NCI-H446 (cell line): ENCODE measurements at regions not wholly inside any gene's neighbourhood (a gene's known extent, or its start where the extent isn't known, plus 50 kb on each side); places are given as distances from the start of the nearest gene placed in this dataset.
"Not testable (repeated sequence)": the region's sequence is repeated elsewhere in the genome, so short reads cannot be mapped to it uniquely, and the experiment has no call there.

Experiments used
- DNase-seq, 2 experiments: peaks; one replicate each; lab custom pipeline; 2025; lab: John Stamatoyannopoulos, UW

- DNase-seq, result no peak
Observed at GRCh38 chr17:54353789-54354525, 531.2 kb downstream of the KIF2B start.

DNA sequence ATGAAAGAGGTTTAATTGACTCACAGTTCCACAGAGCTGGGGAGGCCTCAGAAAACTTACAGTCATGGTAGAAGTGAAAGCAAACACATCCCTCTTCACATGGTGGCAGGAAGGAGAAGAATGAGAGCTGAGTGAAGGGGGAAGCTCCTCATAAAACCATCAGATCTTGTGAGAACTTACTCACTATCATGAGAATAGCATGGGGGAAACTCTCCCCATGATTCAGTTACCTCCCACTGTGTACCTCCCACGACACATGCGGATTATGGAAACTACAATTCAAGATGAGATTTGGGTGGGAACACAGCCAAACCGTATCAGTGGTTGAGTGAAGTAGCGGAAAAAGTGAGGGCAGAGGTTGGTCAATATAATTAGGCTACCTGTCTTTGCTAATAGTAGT is 538.3 kb downstream of the KIF2B start:
- DNase-seq, result not testable (repeated sequence)

GRCh38 chr17:54368906-54369305 is 531.7 kb upstream of the TOM1L1 start:
- no peak for DNase-seq

DNA sequence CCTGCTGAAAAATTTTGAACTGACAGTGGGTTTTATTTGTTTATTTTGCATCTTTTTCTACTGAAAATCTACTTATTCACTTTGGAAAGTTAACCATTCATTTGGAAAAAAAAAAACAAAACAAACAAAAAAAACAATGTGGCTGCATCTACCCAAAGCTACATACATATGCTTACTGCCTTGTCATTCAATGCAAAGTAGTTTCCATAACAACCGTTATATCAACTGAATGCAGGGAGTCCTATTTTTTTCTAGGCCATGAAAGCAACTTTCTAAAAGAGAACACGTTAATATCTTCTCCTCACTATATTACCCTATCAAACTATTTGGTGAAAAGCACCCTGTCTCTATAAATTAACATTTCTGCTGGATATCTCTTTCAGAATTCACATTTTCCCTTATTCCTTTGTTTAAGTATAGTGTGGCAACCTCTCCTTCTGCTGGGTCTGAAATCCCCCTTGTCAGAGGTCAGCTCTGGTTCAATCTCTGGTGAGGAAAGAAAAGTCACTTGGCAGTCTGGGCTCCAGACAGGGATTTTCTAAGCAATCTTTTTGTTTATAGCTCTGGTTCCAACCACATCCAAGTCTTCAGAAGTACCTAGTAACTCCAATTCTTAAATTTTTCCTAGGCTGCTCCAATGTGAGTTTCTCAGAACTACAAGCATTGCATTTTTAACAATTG is 528.4 kb upstream of the TOM1L1 start:
- no peak for DNase-seq

DNA sequence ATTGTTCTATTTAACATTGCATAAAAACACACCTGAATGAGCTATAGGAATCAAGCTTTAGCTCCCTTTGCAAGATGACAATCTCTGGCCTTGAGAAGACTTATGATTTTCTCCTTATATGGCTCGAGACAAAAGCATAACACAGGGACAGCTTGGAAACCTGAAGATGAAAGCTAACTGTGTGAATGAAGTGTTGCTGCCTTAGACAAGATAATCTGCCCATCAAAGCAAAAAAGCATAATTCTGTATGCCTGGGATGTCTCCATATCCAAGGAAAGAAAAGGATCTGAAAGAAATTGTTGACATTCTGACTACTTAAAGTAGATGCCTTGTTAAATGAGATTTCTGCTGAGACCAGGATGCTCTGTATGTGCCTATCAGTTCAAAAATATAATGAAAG is 526.7 kb upstream of the TOM1L1 start:
- no peak for DNase-seq

- DNase-seq, result not testable (repeated sequence)
Observed at GRCh38 chr17:54376409-54376808, 524.2 kb upstream of the TOM1L1 start.

GRCh38 chr17:54381482-54381881 is 519.2 kb upstream of the TOM1L1 start:
- no peak for DNase-seq

- DNase-seq, result no peak
Observed at GRCh38 chr17:54404259-54404658, 496.4 kb upstream of the TOM1L1 start.

GRCh38 chr17:54405826-54406225 is 494.8 kb upstream of the TOM1L1 start:
- DNase-seq, result no peak

DNA sequence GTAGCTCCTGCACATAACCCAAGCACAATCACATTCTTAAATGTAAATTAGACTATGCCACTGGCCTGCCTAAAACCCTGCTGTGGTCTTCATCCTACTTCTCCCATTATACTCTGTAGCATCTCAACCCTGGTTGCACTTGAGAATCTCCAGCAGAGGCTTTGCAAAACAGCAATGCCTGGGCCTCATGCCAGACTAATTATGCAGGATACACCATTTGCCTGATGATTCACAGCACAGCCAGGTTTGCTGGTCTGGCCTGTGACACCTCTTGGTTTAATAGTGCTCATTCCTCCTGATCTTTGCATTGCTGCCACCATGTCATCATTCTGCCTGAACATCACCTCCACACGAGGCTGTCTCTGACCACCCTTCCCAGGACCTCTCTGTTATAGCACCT is 491.9 kb upstream of the TOM1L1 start:
- DNase-seq, result peak in 1 of 2 experiments; percentile 44

- no peak for DNase-seq
Observed at GRCh38 chr17:54418467-54418866, 482.2 kb upstream of the TOM1L1 start.

GRCh38 chr17:54425671-54426070 is 475.0 kb upstream of the TOM1L1 start:
- DNase-seq, result no peak

DNA sequence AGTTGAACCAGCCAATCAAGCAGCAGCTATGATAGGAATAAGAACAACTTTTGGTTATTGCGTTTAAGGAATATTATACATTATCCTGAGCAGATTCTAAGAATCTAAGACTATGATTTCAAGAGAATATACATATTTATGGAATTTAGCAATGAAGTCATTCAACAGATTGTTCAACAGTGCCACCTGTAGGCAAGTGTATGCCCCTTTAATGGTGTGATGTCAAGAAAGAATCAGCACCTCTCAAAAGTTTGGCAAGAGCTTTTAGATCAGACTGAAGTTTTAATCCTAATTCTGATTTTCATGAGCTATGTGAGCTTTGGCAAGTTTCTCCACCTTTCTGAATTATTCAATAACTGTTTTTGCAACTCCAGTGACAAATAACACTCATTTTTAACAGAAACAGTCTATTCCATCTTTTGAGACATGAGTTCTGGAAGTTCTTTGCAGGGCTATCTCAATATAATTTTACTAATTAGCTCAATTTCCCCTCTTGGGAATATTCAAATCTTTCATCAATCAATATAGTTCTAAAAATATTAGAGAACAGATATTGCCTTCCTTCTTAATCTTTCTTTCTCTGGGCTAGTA is 474.3 kb upstream of the TOM1L1 start:
- DNase-seq, result peak; percentile 5 to 34

DNA sequence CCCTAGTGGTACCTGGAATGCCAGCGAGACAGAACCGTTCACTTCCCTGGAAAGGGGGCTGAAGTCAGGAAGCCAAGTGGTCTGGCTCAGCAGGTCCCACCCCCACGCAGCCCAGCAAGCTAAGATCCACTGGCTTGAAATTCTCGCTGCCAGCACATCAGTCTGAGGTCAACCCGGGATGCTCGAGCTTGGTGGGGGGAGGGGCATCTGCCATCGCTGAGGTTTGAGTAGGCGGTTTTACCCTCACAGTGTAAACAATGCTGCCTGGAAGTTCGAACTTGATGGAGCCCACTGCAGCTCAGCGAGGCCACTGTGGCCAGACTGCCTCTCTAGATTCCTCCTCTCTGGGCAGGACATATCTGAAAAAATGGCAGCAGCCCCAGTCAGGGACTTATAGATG is 464.7 kb upstream of the TOM1L1 start:
- DNase-seq, result no peak

DNA sequence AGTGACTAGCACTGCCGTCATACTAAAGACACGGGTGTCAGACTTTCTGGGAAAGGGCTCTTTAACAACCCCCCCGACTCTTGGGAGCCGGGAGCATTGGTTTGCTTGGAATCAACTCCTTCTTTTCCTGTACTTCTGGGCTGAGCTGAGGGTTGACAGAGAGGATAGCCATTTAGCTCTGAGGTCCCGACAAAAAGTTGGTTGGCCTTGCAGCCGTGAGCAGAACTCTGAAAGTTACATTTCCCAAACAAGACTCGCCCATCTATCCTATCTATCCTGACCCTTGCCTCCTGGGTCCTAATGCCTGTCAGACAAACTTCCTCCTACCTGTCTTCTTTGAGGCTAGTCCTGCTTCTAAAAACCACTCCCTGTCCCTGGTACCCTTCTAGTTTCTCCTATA is 460.8 kb upstream of the TOM1L1 start:
- DNase-seq, result no peak

DNA sequence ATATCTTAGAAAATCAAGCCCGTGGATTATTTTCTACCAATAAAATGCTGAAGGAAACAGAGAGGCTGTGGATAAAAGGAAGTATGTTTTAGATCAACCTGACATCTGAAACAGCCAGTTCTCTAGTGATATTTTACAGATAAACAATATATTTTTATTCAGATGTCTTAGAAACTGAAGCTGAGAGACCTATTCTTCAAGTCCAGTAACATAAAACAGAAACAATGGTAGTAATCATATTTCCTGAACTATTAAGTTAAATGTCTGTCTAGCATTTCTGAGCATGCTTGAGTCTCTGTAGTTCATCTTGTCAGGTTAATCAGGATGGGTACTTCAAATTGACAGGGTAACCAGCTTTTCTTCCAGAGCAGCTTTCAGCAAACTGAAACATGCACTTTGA is 449.6 kb upstream of the TOM1L1 start:
- no peak for DNase-seq

DNA sequence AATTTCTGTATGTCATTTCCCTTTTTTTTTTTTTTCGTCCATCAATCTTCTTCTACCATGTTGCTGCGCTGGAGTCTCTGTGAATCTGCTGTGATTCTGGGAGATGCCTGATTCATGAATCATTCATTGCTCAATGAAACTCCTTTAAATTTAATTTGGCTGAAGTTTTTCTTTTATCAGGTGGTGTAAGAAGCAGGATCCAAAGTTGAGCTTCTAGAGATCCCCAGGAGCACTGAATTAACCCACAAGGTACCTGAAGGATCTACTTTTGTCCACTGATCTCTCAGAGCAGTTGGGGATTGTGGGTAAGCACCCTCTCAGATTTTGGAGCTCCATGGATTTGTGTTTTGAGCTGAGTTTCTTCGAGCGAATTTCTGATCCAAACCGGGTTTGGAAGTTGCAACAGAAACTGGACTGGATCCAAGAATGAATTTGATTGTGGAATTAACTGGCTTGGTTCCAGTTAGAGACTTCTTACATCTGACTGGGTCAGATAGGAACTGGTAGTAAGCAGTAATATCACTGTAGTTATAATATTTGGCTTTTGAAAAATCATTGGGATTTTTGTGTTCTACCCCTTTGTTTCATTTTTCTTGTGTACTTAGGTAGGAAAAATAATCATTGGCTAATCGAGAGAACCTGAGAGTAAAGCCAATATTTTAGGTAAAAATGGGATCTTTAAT is 447.8 kb upstream of the TOM1L1 start:
- no peak for DNase-seq

DNA sequence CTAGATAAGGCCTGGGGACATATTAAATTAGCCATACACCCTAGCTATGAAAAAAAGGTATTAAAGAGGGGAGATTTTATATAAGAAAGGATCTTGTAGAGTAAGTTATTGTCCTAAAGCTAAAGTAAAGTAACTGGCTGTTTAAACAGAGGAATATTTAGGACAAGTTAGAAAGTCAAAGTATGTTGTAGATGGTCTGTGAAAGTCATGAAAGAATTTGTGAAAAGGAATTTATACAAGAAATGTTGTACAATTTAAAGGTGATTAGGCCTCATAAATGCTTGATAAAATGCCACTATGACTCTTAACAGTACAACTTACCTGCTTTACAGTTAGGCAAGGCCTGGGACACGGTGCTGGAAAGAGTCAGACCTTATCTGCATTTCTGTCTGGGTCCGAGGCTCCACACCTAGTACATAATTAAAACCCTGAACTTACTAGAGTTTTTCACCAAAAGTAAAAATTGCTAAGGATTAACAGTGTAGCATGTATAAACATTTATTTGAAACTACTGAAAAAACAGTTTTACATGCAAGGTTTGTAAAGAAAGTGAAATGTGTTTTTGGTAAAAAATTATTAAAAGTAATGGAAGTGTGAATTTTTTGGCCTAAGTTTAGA is 445.3 kb upstream of the TOM1L1 start:
- DNase-seq, result no peak

GRCh38 chr17:54465443-54465842 is 435.2 kb upstream of the TOM1L1 start:
- not testable (repeated sequence) for DNase-seq

GRCh38 chr17:54466875-54467274 is 433.8 kb upstream of the TOM1L1 start:
- no peak for DNase-seq

DNA sequence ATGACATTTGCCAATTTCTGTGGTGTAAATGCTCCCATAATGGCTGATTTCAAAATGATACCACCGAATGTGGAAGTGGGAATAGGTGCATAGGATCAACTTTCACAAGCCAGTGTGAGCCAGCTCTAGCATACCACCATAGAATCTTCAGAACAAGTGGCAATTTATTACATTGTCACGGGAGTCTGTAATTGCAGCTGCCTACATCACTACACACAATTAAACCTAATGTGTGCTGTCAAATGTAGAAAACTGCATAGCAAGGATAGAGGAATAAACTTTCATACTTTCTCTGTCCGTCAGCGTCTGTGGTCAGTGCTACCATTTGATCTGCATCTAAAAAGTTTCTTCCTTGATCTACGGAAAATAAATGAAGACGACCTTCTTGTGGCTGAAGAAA is 417.8 kb upstream of the TOM1L1 start:
- DNase-seq, result no peak

- no peak for DNase-seq
Observed at GRCh38 chr17:54493691-54494090, 407.0 kb upstream of the TOM1L1 start.
